ENCODE measurements at regions not wholly inside any gene's neighbourhood (a gene's known extent, or its start where the extent isn't known, plus 50 kb on each side); places are given as distances from the start of the nearest gene placed in this dataset.

GRCh38 chr16:81172769-81173658, 65.5 kb upstream of the BCO1 start:
- Histone ChIP-seq H3K27me3 (ENCODE audit: insufficient read depth, low read depth) (no peaks in the 10 kb centered on the region), H3K4me3 (no peak overlapping the region), H3K9me3 (ENCODE audit: insufficient read depth, low read depth) (no peaks in the 10 kb centered on the region), H2AFZ (no peak overlapping the region), H3F3A (ENCODE audit: insufficient read depth, low read depth) (peaks cover 16% of the 10 kb centered on the region), H3K9me2 (ENCODE audit: insufficient read depth) (no peaks in the 10 kb centered on the region), H3K4me2 (no peak overlapping the region), H3K4me1 (replicated peaks; ENCODE audit: insufficient read depth) (peaks cover 30% of the 10 kb centered on the region), H3K27ac (no peak overlapping the region), H3K36me3 (ENCODE audit: low read depth) (no peaks in the 10 kb centered on the region), H4K20me1 (ENCODE audit: insufficient read depth) (no peaks in the 10 kb centered on the region), H3K79me2 (ENCODE audit: low read depth) (no peaks in the 10 kb centered on the region)
- no peak for TF ChIP-seq EZH2 (IDR thresholded peaks at IDR 0.05; ENCODE audit: low read depth)
- no peak for TF ChIP-seq CTCF (conservative IDR thresholded peaks at IDR 0.05)
- ChIA-PET CTCF (no interaction called here), POLR2A (ENCODE audit: unreplicated experiment) (no interaction called here)
- no TSS peak for BruUV-seq (replicated peaks)
- intact Hi-C loops (cut with micrococcal nuclease; ENCODE audit: unreplicated experiment): no loop called here
- DNase-seq: no peak

GRCh38 chr16:81170824-81171223, 67.7 kb upstream of the BCO1 start:
- TF ChIP-seq CTCF (conservative IDR thresholded peaks at IDR 0.05) (no peak), EZH2 (IDR thresholded peaks at IDR 0.05; ENCODE audit: low read depth) (no peak)
- no peak for DNase-seq
- ChIA-PET CTCF (no interaction called here), POLR2A (ENCODE audit: unreplicated experiment) (no interaction called here)
- H3K79me2 ChIP-seq (ENCODE audit: low read depth): no peaks in the 10 kb centered on the region
- H3K36me3 ChIP-seq (ENCODE audit: low read depth): no peaks in the 10 kb centered on the region
- no peak overlapping the region for H3K4me3 ChIP-seq
- no TSS peak for BruUV-seq (replicated peaks)
- no peaks in the 10 kb centered on the region for H4K20me1 ChIP-seq (ENCODE audit: insufficient read depth)
- H2AFZ ChIP-seq: no peak overlapping the region
- no peaks in the 10 kb centered on the region for H3K9me3 ChIP-seq (ENCODE audit: insufficient read depth, low read depth)
- no peaks in the 10 kb centered on the region for H3K9me2 ChIP-seq (ENCODE audit: insufficient read depth)
- no peak overlapping the region for H3K27ac ChIP-seq
- intact Hi-C loops (cut with micrococcal nuclease; ENCODE audit: unreplicated experiment): no loop called here
- H3K4me1 ChIP-seq (replicated peaks; ENCODE audit: insufficient read depth): peaks cover 22% of the 10 kb centered on the region
- H3F3A ChIP-seq (ENCODE audit: insufficient read depth, low read depth): peaks cover 16% of the 10 kb centered on the region
- no peak overlapping the region for H3K4me2 ChIP-seq
- no peaks in the 10 kb centered on the region for H3K27me3 ChIP-seq (ENCODE audit: insufficient read depth, low read depth)

GRCh38 chr16:81168406-81168805, 70.1 kb upstream of the BCO1 start:
- no peak overlapping the region for H2AFZ ChIP-seq
- H3K27ac ChIP-seq: no peak overlapping the region
- H3F3A ChIP-seq (ENCODE audit: insufficient read depth, low read depth): no peaks in the 10 kb centered on the region
- no peak overlapping the region for H3K4me3 ChIP-seq
- H3K27me3 ChIP-seq (ENCODE audit: insufficient read depth, low read depth): no peaks in the 10 kb centered on the region
- ChIA-PET CTCF (no interaction called here), POLR2A (ENCODE audit: unreplicated experiment) (no interaction called here)
- H3K79me2 ChIP-seq (ENCODE audit: low read depth): no peaks in the 10 kb centered on the region
- intact Hi-C loops (cut with micrococcal nuclease; ENCODE audit: unreplicated experiment): no loop called here
- no peak for DNase-seq
- H3K9me2 ChIP-seq (ENCODE audit: insufficient read depth): no peaks in the 10 kb centered on the region
- no peaks in the 10 kb centered on the region for H4K20me1 ChIP-seq (ENCODE audit: insufficient read depth)
- no peaks in the 10 kb centered on the region for H3K36me3 ChIP-seq (ENCODE audit: low read depth)
- H3K9me3 ChIP-seq (ENCODE audit: insufficient read depth, low read depth): no peaks in the 10 kb centered on the region
- no TSS peak for BruUV-seq (replicated peaks)
- H3K4me1 ChIP-seq (replicated peaks; ENCODE audit: insufficient read depth): no peaks in the 10 kb centered on the region
- no peak overlapping the region for H3K4me2 ChIP-seq
- TF ChIP-seq CTCF (conservative IDR thresholded peaks at IDR 0.05) (no peak), EZH2 (IDR thresholded peaks at IDR 0.05; ENCODE audit: low read depth) (no peak)

All from PC-9 (cell line).